ENCODE measurements at regions not wholly inside any gene's neighbourhood (a gene's known extent, or its start where the extent isn't known, plus 50 kb on each side); places are given as distances from the start of the nearest gene placed in this dataset.

DNA sequence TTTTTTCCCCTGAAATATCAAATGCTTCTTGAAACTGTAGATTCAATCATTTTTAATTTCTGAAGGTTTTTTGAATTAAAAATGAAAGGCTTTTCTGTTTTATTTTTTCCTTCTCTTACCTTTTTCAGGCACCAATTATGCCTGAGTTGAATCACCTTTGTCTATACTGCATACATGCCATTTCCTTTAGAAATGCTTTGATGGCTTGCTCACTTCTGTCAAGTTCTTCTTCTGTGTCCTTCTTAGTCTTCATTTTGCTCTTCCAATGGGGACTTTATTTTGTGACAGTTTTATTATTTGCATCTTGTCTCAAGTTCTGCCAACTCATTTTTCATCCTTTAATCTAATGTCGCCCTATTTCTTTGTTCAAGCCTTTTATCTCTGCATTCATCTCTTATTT lies 121.9 kb upstream of the PRL start:
- Histone ChIP-seq H3K27ac (ENCODE audit: low read depth in 1 of 2, low read length in 2 of 2) (no peak overlapping the region), H3K9me3 (ENCODE audit: control insufficient read depth in 1 of 2, insufficient read depth in 1 of 2, low read length in 2 of 2) (peaks cover 5 to 8% of the 10 kb centered on the region in 2 experiments), H3K36me3 (ENCODE audit: insufficient read depth, low read length) (no peaks in the 10 kb centered on the region), H3K4me1 (ENCODE audit: insufficient read depth, low read length) (no peaks in the 10 kb centered on the region), H3K4me3 (ENCODE audit: low read length) (no peak overlapping the region), H3K27me3 (ENCODE audit: control insufficient read depth in 1 of 2, insufficient read depth in 2 of 2, low read length in 2 of 2) (no peaks in the 10 kb centered on the region)
- Mint-ChIP-seq H3K4me1 (ENCODE audit: low read depth) (no peaks in the 10 kb centered on the region), H3K27me3 (no peaks in the 10 kb centered on the region), H3K36me3 (ENCODE audit: low read depth) (no peaks in the 10 kb centered on the region), H3K9me3 (peaks cover 14% of the 10 kb centered on the region), H3K4me3 (no peak overlapping the region), H3K27ac (no peak overlapping the region)
- POLR2A ChIA-PET = no interaction called here
- DNase-seq (no peak), ATAC-seq (ENCODE audit: poor library complexity) (no peak)
- CTCF ChIA-PET = no interaction called here
- TF ChIP-seq, protein P1, sequence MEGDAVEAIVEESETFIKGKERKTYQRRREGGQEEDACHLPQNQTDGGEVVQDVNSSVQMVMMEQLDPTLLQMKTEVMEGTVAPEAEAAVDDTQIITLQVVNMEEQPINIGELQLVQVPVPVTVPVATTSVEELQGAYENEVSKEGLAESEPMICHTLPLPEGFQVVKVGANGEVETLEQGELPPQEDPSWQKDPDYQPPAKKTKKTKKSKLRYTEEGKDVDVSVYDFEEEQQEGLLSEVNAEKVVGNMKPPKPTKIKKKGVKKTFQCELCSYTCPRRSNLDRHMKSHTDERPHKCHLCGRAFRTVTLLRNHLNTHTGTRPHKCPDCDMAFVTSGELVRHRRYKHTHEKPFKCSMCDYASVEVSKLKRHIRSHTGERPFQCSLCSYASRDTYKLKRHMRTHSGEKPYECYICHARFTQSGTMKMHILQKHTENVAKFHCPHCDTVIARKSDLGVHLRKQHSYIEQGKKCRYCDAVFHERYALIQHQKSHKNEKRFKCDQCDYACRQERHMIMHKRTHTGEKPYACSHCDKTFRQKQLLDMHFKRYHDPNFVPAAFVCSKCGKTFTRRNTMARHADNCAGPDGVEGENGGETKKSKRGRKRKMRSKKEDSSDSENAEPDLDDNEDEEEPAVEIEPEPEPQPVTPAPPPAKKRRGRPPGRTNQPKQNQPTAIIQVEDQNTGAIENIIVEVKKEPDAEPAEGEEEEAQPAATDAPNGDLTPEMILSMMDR (IDR thresholded peaks at IDR 0.05) = no peak
- intact Hi-C loops (cut with DNase I, micrococcal nuclease) = no loop called here

DNA sequence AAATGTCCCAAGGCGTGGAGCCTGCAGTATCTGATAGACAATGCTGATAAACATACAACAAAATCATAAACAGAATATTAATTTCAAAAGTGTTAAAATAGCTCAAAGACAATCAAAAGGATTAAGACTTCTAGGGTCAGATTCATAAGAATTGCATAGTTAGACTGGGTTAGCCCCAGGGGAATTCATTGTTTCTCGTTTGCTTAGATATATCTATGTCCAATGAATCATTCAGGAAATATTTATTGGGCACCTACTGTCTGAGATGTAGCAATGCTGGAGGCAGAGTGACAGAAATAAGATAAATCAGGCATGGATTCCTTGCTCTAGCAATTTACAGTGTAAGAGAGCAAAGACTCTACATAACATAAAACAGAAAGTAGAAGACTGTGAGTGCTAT lies 124.4 kb upstream of the PRL start:
- POLR2A ChIA-PET = no interaction called here

DNA sequence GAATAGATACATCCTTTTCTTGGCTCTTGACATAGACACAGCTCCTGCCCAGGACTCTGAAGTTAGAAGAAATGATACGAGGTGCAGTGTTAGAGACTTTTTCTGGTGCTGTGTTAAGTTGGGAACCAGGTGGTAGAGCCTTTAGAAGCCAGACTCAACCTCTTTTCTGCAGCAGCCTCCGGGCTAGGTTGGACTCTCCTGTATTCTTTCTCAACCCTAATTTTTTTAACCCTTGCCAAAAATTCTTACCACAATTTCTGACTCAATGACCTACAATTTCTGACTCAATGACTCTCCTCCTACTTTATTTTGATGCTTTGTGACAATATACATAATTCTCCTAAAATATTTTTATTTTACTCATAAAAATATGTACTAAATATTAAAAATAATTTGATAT lies 127.4 kb upstream of the PRL start:
- H3K27me3 ChIP-seq (ENCODE audit: control insufficient read depth in 1 of 2, insufficient read depth in 2 of 2, low read length in 2 of 2) = no peaks in the 10 kb centered on the region
- no peak overlapping the region for H3K27ac Mint-ChIP-seq
- TF ChIP-seq, protein P1 (IDR thresholded peaks at IDR 0.05) = no peak

More for the DNA sequence above, 124.4 kb upstream of the PRL start:
- TF ChIP-seq, protein P1 (IDR thresholded peaks at IDR 0.05) = no peak
- H3K9me3 Mint-ChIP-seq = peaks cover 14% of the 10 kb centered on the region
- Histone ChIP-seq H3K27ac (ENCODE audit: low read depth in 1 of 2, low read length in 2 of 2) (no peak overlapping the region), H3K36me3 (ENCODE audit: insufficient read depth, low read length) (no peaks in the 10 kb centered on the region), H3K4me1 (ENCODE audit: insufficient read depth, low read length) (no peaks in the 10 kb centered on the region), H3K27me3 (ENCODE audit: control insufficient read depth in 1 of 2, insufficient read depth in 2 of 2, low read length in 2 of 2) (no peaks in the 10 kb centered on the region), H3K4me3 (ENCODE audit: low read length) (no peak overlapping the region), H3K9me3 (ENCODE audit: control insufficient read depth in 1 of 2, insufficient read depth in 1 of 2, low read length in 2 of 2) (peaks cover 5 to 8% of the 10 kb centered on the region in 2 experiments)
- DNase-seq = no peak
- intact Hi-C loops (cut with DNase I, micrococcal nuclease) = no loop called here
- no peak overlapping the region for H3K4me3 Mint-ChIP-seq
- H3K4me1 Mint-ChIP-seq (ENCODE audit: low read depth) = no peaks in the 10 kb centered on the region
- no peak for ATAC-seq (ENCODE audit: poor library complexity)
- CTCF ChIA-PET = no interaction called here
- H3K27ac Mint-ChIP-seq = no peak overlapping the region
- no peaks in the 10 kb centered on the region for H3K36me3 Mint-ChIP-seq (ENCODE audit: low read depth)
- H3K27me3 Mint-ChIP-seq = no peaks in the 10 kb centered on the region

More for the DNA sequence above, 127.4 kb upstream of the PRL start:
- no peak for DNase-seq
- ChIA-PET CTCF (no interaction called here), POLR2A (no interaction called here)
- intact Hi-C loops (cut with DNase I, micrococcal nuclease) = no loop called here
- no peak overlapping the region for H3K4me3 ChIP-seq (ENCODE audit: low read length)
- H3K36me3 ChIP-seq (ENCODE audit: insufficient read depth, low read length) = no peaks in the 10 kb centered on the region
- Mint-ChIP-seq H3K4me1 (ENCODE audit: low read depth) (no peaks in the 10 kb centered on the region), H3K27me3 (no peaks in the 10 kb centered on the region), H3K36me3 (ENCODE audit: low read depth) (no peaks in the 10 kb centered on the region), H3K9me3 (peaks cover 7% of the 10 kb centered on the region), H3K4me3 (no peak overlapping the region)
- no peaks in the 10 kb centered on the region for H3K4me1 ChIP-seq (ENCODE audit: insufficient read depth, low read length)
- ATAC-seq (ENCODE audit: poor library complexity) = no peak
- no peak overlapping the region for H3K27ac ChIP-seq (ENCODE audit: low read depth in 1 of 2, low read length in 2 of 2)
- peaks cover 5 to 8% of the 10 kb centered on the region in 2 experiments for H3K9me3 ChIP-seq (ENCODE audit: control insufficient read depth in 1 of 2, insufficient read depth in 1 of 2, low read length in 2 of 2)

Measured in CD4-positive, alpha-beta T cell (primary cell).